ENCODE measurements at regions not wholly inside any gene's neighbourhood (a gene's known extent, or its start where the extent isn't known, plus 50 kb on each side); places are given as distances from the start of the nearest gene placed in this dataset.
"Not testable (repeated sequence)": the region's sequence is repeated elsewhere in the genome, so short reads cannot be mapped to it uniquely, and the experiment has no call there.

DNA sequence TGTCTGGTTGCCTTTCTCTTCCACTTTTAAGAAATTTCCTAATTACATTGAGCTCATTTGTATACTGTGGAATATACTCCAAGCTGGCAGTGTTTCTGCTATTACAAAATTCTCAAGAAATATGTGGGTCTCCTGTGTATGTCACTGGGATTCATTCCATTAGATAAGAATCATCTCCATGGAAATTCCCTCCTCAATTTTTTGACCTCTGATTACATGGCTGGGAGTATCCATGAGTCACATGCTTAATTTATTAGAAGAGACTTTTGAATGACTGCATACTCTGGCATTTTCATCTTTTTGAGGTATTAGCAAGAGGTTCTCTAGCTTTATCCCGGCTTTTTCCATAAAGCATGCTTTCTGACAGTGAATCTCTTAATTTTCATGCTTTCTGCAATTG is 665.5 kb upstream of the CNTNAP5 start:
- no peak for DNase-seq

DNA sequence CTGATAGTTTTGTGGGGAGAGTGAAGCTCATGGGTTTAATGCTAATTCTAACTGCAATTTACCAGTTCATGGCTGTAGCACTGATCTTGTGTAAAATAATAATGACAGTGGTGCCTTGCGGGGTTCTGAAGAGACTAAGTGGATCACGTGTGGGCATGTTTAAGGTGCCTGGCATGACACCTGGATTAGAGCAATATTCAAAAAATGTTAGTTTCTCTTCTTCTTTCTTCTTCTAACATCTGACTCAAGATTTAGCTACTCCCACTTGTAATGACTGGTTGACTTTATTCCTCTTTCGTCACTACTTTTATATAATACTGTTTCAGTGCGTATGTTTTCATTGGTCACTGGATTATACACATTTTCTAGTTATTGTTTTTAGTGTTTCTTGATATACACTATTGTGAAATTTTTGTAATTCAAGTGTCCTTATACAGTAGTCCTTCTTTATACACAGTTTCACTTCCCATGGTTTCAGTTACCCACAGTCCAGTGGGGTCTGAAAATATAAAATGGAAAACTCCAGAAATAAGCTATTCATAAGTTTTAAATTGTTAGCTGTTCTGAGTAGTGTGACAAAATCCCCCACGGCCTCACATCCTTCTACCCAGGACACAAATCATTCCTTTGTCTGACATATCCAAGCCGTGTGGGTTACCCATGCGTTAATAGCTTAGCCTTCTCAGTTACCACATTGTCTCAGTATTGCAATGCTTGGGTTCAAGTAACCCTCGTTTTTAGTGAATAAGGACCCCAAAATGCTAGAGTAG is 662.2 kb upstream of the CNTNAP5 start:
- DNase-seq, result no peak

GRCh38 chr2:123363826-123364225 is 661.3 kb upstream of the CNTNAP5 start:
- DNase-seq, result no peak

DNA sequence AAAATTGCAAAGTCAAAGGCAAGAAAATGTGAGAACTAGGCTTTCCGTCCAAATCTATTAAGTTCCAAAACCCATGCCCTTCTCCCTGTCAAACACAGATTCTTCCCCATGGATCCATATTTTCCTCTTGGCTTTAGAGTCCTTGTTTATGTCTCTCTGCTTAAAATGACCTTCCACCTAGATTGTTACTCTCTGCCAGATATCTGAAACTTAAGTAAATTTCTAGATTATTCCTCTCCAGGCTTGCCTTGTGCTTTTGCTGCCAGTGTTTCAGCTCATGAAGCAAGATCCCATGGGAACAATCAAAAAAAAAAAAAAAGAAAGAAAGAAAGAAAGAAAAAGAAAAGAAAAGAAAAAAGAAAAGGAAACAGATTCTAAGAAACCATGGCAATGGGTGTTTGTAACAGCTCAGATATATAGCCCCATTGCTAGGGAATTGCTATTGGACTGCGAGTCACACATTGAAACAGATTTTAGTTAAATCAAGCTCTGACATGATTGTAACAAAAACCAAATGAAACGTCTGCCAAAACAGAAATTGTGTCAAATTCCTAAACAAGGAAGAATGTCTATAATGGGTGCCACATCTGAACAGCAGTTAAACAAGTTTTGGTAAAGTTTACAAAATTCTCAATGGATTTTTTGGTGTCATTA is 660.7 kb upstream of the CNTNAP5 start:
- DNase-seq, result no peak

- DNase-seq, result no peak
Observed at GRCh38 chr2:123366239-123366837, 658.7 kb upstream of the CNTNAP5 start.

GRCh38 chr2:123370186-123370585 is 654.9 kb upstream of the CNTNAP5 start:
- DNase-seq, result no peak

DNA sequence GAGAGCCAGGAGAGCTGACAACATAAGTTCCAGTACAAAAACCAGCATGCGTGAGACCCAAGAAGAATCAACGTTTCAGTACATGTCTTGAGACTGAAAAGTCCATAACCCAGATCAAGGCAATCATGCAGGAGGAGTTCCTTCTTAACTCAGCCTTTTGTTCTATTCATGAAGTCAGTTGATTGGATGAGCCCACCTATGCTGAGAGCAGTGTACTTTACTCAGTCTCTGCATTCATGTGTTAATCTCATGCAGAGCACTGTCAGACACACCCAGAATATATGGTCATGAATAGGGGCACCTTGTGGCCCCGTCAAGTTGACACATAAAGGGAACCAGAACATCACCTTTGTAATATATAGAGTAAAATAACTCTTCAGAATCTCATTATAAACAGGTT is 653.6 kb upstream of the CNTNAP5 start:
- DNase-seq, result no peak

- DNase-seq, result no peak
Observed at GRCh38 chr2:123380370-123380935, 644.6 kb upstream of the CNTNAP5 start.

- no peak for DNase-seq
Observed at GRCh38 chr2:123415678-123416077, 609.4 kb upstream of the CNTNAP5 start.

GRCh38 chr2:123419976-123420375 is 605.1 kb upstream of the CNTNAP5 start:
- DNase-seq, result no peak

- no peak for DNase-seq
Observed at GRCh38 chr2:123434546-123435395, 590.3 kb upstream of the CNTNAP5 start.

GRCh38 chr2:123438251-123438650 is 586.8 kb upstream of the CNTNAP5 start:
- DNase-seq, result no peak

DNA sequence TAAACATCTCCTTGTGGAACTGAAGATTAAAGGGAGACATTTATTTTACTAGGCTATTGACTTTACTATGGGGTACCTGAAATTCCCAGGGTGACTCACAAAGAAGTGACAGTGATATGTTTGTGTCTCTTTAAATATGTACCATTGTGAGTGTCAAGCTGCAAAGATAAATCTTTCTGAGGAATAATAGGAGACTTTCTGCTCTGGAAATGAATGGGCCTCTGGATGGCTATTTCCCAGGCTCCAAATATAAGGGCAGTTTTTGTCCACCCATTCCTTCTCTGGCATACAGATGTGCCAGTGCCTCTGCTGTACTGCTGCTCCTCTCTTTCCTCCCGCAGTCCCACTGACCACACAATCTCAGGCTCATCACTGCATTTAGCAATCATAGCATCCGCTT is 586.4 kb upstream of the CNTNAP5 start:
- no peak for DNase-seq

GRCh38 chr2:123448801-123449200 is 576.3 kb upstream of the CNTNAP5 start:
- no peak for DNase-seq

DNA sequence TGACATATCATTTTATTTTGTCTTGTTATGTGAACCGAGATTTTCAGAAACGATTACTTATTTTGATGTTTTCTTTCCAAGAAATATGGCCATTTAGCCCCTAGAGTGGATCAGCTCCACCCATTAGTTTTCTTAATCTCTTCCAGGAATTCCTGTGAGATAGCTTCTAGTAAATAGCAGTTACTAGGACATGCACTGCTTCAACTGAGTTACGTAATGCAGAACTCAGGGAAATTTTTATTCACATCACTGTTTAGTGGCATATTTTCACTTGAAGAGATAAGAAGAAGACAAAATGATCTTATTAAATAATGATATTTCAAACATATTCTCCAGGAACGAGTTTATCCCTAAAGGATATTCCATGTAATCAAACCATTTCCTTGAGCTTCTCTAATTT is 573.5 kb upstream of the CNTNAP5 start:
- DNase-seq, result no peak

DNA sequence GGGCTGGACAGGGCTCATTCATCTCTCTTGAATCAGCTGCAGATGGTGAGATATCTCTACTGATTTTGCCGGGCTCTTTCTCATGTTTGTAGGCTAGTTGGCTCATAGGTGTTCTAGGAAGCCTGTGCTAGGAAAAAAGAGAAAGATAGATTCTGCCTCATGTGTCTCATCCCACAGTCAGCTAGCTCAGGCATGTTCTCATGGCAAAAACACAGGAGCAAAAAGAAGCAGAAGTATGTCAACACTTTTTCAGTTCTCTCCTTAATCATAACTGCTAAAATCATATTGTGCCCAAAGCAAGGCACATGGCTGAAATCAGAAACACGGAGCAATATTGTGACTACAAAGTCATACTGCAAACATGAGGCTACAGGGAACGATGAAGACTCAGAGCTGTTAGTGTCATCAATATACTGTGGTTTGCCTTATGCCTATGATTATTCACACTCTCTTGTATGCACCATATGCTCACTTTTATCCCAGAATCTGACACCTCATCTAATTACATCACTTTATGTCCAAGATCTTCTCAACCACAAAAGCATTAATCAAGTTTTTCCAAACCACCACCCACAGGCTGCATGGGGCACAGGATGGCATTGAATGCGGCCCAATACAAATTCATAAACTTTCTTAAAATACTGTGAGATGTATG is 571.9 kb upstream of the CNTNAP5 start:
- DNase-seq, result no peak

GRCh38 chr2:123453772-123454171 is 571.3 kb upstream of the CNTNAP5 start:
- DNase-seq, result no peak

GRCh38 chr2:123455234-123455633 is 569.9 kb upstream of the CNTNAP5 start:
- DNase-seq, result not testable (repeated sequence)

- no peak for DNase-seq
Observed at GRCh38 chr2:123456416-123456815, 568.7 kb upstream of the CNTNAP5 start.

GRCh38 chr2:123463886-123464285 is 561.2 kb upstream of the CNTNAP5 start:
- no peak for DNase-seq

- DNase-seq, result no peak
Observed at GRCh38 chr2:123468071-123468470, 557.0 kb upstream of the CNTNAP5 start.

GRCh38 chr2:123481406-123481805 is 543.7 kb upstream of the CNTNAP5 start:
- no peak for DNase-seq
